ENCODE measurements at regions not wholly inside any gene's neighbourhood (a gene's known extent, or its start where the extent isn't known, plus 50 kb on each side); places are given as distances from the start of the nearest gene placed in this dataset.

DNA sequence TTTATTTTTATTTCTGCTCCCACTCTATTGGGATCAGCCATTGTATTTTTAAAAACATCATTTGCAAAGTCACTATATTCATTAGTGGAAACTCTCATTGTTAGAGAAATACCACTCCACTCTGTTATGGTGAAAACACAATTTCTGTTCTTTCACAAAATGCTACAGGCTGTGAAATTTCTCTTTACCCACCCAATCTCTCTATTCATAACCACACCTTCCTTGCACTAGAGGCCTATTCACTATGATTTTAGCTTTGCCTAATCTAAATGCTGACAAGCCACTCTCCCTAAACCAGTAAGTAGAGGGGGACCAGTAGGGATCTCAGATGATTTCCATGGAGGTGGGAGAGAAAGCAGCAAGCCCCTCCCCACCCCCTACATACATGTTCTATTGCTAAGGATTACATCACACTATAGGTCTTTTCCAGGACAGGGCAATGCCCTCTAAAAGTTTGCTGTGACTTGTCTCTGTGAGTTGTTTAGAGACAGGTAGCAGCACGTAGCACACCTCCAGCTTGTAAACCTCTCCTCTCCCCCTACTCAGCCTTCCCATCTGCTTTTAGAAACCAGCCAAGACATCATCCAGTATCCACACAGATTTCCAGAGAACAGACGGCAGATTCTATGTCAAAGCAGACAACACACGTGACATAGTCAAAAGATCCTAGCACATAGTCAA, 58.3 kb upstream of the PPP1R3C start:
- DNase-seq: no peak

GRCh38 chr10:91690412-91690811, 57.5 kb upstream of the PPP1R3C start:
- DNase-seq: no peak

- DNase-seq: no peak
Observed at GRCh38 chr10:91689731-91690168, 56.9 kb upstream of the PPP1R3C start.

DNA sequence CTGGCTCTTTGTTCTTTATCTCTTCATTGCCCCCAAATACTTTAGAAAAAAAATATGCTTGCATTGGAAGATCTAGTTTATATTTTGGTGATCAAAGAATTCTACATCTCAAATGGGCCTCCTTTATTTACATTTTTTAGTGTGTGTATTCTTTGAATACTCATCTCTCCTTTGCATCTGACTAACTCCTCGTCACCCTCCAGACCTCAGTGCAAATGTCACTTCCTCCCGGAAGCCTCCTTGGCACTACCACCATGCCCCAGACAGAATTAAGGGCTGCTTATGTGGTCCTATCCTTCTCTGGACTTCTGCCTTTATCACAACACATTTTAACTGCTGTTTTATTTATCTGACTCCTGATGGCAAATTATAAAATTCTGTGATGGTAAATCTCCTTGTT, 52.0 kb upstream of the PPP1R3C start:
- no peak for DNase-seq

DNA sequence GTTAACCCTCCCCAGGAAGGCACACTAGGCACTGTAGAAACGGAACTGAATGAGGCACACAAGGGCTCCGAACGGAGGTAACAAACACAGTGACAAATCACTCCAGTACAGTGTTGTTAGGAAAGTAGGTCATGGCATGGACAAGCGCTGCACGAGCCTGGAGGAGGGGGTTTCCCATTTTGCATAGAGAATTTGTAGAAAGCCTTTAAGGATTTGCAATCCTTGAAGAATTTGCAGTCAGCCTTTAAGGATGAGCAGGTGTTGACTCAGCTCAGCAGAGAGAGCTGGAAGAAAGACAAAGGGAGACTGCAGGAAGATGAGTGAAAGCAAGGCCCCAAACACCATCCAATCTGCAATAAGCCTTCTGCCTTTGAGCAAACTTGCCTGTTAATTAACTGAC, 51.1 kb upstream of the PPP1R3C start:
- peak; percentile 39 for DNase-seq

GRCh38 chr10:91682912-91683311, 50.0 kb upstream of the PPP1R3C start:
- no peak for DNase-seq

All from T1000 (cell line).